Activated effector memory CD4-positive, alpha-beta T cell treated with anti-CD3 and anti-CD28 coated beads, Interleukin-2, amount 50 U/mL, for 16 hours (primary cell): ENCODE measurements at regions not wholly inside any gene's neighbourhood (a gene's known extent, or its start where the extent isn't known, plus 50 kb on each side); places are given as distances from the start of the nearest gene placed in this dataset.

Experiments
- DNase-seq: peaks from one replicate; pipeline ENCODE4 v3.0.0-alpha.2; 2020

DNA sequence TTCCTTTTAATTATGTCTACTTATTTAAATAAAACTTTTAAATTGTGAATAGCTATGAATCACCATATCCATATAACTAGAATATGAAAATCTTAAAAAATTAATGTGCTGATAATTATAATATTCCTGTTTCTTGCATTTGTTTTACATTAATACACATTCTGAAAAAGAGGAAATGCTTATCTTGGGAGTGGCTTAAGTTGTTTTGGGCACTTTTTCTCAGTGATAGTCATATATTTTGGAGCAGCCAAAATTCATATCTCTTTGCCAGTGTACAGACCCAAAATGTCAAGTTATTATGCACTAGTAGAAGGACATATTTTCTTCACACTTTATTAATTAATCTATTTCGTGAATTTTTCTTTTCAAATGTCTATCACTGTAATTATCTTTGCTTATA lies 838.5 kb downstream of the USP25 start:
- DNase-seq = no peak

GRCh38 chr21:16568661-16569060 lies 838.9 kb downstream of the USP25 start:
- no peak for DNase-seq

GRCh38 chr21:16569679-16570078 lies 839.9 kb downstream of the USP25 start:
- no peak for DNase-seq

DNA sequence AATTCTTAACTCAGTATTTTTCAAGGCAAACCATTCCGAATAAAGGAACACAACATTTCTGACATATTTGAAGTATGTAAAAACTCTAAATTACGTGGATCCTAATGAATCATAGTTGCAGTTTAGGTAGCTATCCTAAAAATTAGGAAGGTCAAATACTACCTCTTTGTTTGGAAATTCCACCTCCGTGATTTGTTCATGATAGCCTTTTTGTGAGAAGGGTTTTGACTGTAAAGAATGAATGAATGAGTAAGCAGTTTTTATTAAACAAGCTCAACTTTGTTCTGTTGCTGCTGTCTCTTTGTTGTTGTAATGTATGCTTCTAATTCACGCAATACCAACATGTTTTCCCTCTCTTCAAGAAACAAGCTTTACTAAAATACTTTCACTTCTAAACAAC lies 840.4 kb downstream of the USP25 start:
- no peak for DNase-seq

DNA sequence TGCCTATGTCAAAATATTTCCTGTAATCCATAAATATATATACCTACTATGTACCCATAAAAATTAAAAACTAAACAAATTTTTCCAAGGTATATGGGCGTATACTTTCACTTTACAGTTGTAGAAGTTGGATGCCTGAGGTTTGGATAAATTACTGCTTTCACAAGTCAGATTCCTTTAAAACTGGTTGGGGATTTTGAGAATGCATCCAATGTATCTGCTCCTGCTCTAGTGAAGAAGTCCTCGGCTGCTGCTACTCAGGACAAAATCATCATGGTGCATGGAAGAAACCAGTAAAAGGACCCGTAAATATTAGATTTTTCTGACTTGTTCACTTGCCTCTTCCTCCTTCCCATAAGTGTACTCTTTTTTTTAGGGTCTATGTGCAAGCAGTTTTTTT lies 841.1 kb downstream of the USP25 start:
- DNase-seq = no peak

- DNase-seq = no peak
Observed at GRCh38 chr21:16571594-16571993, 841.8 kb downstream of the USP25 start.

GRCh38 chr21:16572032-16572431 lies 842.2 kb downstream of the USP25 start:
- no peak for DNase-seq

- no peak for DNase-seq
Observed at GRCh38 chr21:16573578-16573977, 843.8 kb downstream of the USP25 start.

DNA sequence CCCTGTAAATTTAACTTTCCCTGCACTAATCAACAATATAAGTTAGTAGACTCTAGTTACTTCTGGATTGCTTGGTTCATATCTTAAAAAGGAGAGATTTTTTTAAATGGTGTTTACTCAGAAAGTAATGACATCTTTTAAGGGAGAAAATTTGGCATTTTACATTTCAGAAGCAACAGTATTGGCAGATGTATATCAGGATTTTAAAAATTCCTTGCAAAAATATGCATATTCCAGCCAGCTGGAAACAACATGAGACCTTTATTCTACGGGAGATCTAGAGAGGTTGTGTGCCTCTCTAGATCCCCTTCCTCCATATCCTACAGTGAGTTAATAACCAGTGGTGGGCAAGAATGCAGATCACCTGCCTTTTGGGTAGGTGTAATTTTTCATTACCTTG lies 848.2 kb downstream of the USP25 start:
- no peak for DNase-seq

- DNase-seq = no peak
Observed at GRCh38 chr21:16578912-16579311, 849.1 kb downstream of the USP25 start.

GRCh38 chr21:16579538-16579937 lies 849.8 kb downstream of the USP25 start:
- DNase-seq = no peak

DNA sequence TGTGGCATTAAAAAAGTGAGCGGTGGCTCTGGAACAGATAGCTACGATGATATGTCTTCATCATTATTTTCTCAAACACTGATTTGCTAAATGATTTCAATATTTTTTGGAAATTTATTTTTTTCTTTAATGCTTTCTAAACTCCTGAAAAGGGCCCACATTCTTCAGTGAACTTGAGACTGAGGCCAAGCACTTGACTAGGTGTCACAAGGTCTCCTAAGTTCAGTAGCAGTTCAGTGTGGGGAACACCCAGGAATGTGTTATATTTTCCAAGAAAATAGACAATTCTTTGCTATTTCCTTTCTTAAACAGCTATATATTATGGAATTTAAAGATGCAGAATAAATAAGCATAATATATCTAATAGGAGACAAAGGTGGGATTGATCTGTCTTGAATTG lies 850.9 kb downstream of the USP25 start:
- no peak for DNase-seq

- DNase-seq = no peak
Observed at GRCh38 chr21:16583556-16583955, 853.8 kb downstream of the USP25 start.

DNA sequence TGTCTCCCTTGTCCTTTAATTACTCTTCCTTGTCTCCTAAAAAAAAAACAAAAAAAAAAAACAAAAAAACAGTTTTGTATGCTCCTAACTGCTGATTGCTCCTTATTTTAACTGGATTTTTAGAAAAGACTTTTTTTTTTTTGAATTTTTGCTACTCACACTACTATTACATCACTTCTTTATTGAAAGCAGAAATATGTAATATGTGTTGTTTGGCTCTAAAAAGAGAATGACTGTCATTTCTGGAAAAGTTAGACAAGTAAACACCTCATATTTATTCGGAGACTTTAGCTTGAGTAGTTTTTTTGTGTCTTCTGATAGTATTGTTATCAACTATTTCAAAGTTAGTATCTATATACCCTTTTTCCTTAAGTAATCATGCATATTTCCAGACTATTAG lies 855.0 kb downstream of the USP25 start:
- no peak for DNase-seq

DNA sequence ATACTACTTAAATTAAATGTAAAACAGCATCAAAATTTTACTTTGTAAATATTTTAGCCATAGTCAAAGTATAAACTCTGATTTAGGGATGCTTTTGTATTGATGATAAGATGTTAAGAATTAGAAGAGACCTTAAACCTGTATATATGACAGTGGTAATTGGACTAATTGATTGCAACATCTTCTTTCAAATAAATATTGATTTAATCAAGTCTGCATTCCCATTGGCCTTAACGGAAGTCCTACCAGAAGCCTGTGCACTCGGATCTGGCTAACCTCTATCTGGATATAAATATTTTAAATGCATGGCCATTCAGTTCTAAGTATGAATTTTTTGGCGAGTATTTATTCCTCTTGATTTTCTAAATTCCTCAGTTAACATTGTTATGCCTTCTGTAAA lies 856.1 kb downstream of the USP25 start:
- no peak for DNase-seq

DNA sequence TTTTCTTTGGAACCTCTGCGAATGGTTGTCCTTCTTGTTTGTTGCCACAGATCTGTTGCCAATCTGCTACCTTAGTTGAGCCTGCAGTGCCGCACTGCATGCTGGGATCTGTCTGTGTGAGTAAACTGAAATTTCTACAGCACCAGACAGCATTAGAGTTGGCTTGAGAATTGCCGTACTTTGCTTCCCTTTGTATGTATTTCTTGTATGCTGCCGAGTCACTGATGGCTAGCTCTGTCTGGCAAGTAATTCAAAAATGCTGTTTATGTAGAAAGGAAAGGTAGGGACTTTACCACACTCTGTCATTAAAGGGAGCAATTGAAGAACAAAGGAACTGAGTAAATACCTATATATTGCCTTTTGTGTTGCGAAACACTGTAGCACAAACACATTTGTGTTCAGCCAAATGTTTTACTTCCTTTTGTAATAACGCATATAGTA lies 857.4 kb downstream of the USP25 start:
- no peak for DNase-seq

DNA sequence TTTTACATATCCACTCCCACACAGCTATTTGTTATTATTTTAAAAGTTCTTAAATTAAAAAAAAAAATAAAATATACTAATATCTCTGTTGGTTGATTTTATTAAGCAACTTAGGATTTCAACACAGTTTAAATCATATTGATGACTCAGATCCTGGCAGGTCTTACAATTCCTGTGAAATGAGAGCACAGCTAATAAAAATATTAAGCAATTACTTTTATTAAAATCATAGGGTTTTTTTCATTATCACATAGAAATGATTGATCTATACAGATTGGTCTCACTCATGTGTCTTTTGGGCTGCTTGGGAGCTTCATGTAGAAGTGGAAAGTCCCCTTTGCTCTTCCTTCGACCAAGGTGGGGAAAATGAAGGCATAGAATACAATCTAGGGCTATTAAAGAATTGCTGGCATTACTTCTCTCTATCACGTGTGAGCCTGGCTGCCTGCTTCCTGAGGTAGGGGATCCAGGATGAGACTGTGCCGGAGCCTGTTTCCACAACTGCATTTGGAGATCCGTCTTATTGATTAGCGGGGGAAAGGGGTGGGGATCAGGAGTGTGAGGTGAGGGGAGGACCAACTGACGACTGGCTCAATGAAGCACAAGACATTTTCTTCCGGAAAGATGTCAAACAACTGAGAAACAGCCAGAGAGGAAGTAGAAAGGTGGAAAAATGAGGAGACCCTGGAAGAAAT lies 858.0 kb downstream of the USP25 start:
- no peak for DNase-seq

- DNase-seq = no peak
Observed at GRCh38 chr21:16588433-16588860, 858.7 kb downstream of the USP25 start.

GRCh38 chr21:16589006-16589898 lies 859.5 kb downstream of the USP25 start:
- no peak for DNase-seq

DNA sequence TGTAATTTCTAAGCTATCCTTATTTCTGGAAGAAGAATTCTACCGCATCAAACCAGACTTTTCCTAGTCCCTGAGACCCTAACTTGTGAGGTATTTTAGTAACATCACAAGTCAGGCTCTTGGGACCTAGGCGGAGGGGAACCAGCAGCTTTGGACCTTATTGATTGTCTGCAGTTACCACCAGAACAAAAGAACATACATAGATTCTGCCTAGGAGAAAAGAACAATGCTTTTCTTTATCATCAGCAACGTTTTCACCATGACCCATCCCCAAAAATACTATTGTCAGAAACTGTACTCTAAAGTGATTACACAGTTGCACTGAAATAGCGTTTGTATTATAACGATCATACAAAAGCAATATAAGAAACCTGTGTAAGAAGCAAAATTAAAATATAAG lies 860.4 kb downstream of the USP25 start:
- DNase-seq = no peak

GRCh38 chr21:16590641-16591292 lies 861.0 kb downstream of the USP25 start:
- no peak for DNase-seq

- no peak for DNase-seq
Observed at GRCh38 chr21:16592381-16592780, 862.6 kb downstream of the USP25 start.

- DNase-seq = no peak
Observed at GRCh38 chr21:16594191-16594590, 864.4 kb downstream of the USP25 start.

GRCh38 chr21:16596369-16596768 lies 866.6 kb downstream of the USP25 start:
- DNase-seq = no peak
